ENCODE measurements at regions not wholly inside any gene's neighbourhood (a gene's known extent, or its start where the extent isn't known, plus 50 kb on each side); places are given as distances from the start of the nearest gene placed in this dataset.

GRCh38 chr18:67278984-67279383, 237.5 kb downstream of the DSEL start:
- Mint-ChIP-seq H3K9me3 (no peaks in the 10 kb centered on the region), H3K36me3 (no peaks in the 10 kb centered on the region)

GRCh38 chr18:67276638-67277037, 239.9 kb downstream of the DSEL start:
- Mint-ChIP-seq H3K9me3 (no peaks in the 10 kb centered on the region), H3K36me3 (no peaks in the 10 kb centered on the region), H3K27ac (no peak overlapping the region)
- ATAC-seq (no peak), DNase-seq (ENCODE audit: low spot score in 2 of 2) (no peak)

More at GRCh38 chr18:67278984-67279383, 237.5 kb downstream of the DSEL start:
- no peak overlapping the region for H3K27ac Mint-ChIP-seq
- ATAC-seq (no peak), DNase-seq (ENCODE audit: low spot score in 2 of 2) (no peak)

- Mint-ChIP-seq H3K9me3 (no peaks in the 10 kb centered on the region), H3K27ac (no peak overlapping the region), H3K36me3 (no peaks in the 10 kb centered on the region)
- no peak for ATAC-seq
- no peak for DNase-seq (ENCODE audit: low spot score in 2 of 2)
These were observed 243.2 kb downstream of the DSEL start for GRCh38 chr18:67273288-67273687.

GRCh38 chr18:67269206-67269605, 247.3 kb downstream of the DSEL start:
- no peaks in the 10 kb centered on the region for H3K36me3 Mint-ChIP-seq
- DNase-seq (ENCODE audit: low spot score in 2 of 2) = no peak
- peak in 1 of 2 donors; percentile 58 for ATAC-seq
- H3K9me3 Mint-ChIP-seq = no peaks in the 10 kb centered on the region
- H3K27ac Mint-ChIP-seq = no peak overlapping the region

GRCh38 chr18:67268530-67268929, 248.0 kb downstream of the DSEL start:
- Mint-ChIP-seq H3K36me3 (no peaks in the 10 kb centered on the region), H3K9me3 (no peaks in the 10 kb centered on the region), H3K27ac (peak overlapping the region in 1 of 2 donors; percentile 30)
- no peak for ATAC-seq
- no peak for DNase-seq (ENCODE audit: low spot score in 2 of 2)

GRCh38 chr18:67266246-67267237, 250.0 kb downstream of the DSEL start:
- DNase-seq (ENCODE audit: low spot score in 2 of 2) (no peak), ATAC-seq (no peak)
- Mint-ChIP-seq H3K9me3 (no peaks in the 10 kb centered on the region), H3K36me3 (no peaks in the 10 kb centered on the region), H3K27ac (no peak overlapping the region)

- Mint-ChIP-seq H3K9me3 (no peaks in the 10 kb centered on the region), H3K27ac (no peak overlapping the region), H3K36me3 (no peaks in the 10 kb centered on the region)
- ATAC-seq (peak; percentile 32 to 51), DNase-seq (ENCODE audit: low spot score in 2 of 2) (no peak)
These were observed 250.9 kb downstream of the DSEL start for GRCh38 chr18:67265464-67266245.

GRCh38 chr18:67261931-67262552, 254.5 kb downstream of the DSEL start:
- Mint-ChIP-seq H3K9me3 (no peaks in the 10 kb centered on the region), H3K27ac (no peak overlapping the region), H3K36me3 (no peaks in the 10 kb centered on the region)
- DNase-seq (ENCODE audit: low spot score in 2 of 2) (no peak), ATAC-seq (peak in 1 of 2 donors; percentile 74)

GRCh38 chr18:67260841-67261240, 255.7 kb downstream of the DSEL start:
- Mint-ChIP-seq H3K27ac (no peak overlapping the region), H3K9me3 (no peaks in the 10 kb centered on the region), H3K36me3 (no peaks in the 10 kb centered on the region)
- DNase-seq (ENCODE audit: low spot score in 2 of 2) = no peak
- peak in 1 of 2 donors; percentile 40 for ATAC-seq

GRCh38 chr18:67250776-67251424, 265.6 kb downstream of the DSEL start:
- peaks cover 0 to 6% of the 10 kb centered on the region in 2 donors for H3K9me3 Mint-ChIP-seq
- H3K36me3 Mint-ChIP-seq = no peaks in the 10 kb centered on the region
- no peak for DNase-seq (ENCODE audit: low spot score in 2 of 2)
- peak overlapping the region in 1 of 2 donors; percentile 3 for H3K27ac Mint-ChIP-seq
- ATAC-seq = no peak

GRCh38 chr18:67243799-67244587, 272.5 kb downstream of the DSEL start:
- ATAC-seq = no peak
- DNase-seq (ENCODE audit: low spot score in 2 of 2) = no peak
- Mint-ChIP-seq H3K27ac (peak overlapping the region; percentile 11 to 40), H3K9me3 (peaks cover 4% of the 10 kb centered on the region in 2 donors), H3K36me3 (no peaks in the 10 kb centered on the region)

GRCh38 chr18:67242001-67242400, 274.5 kb downstream of the DSEL start:
- Mint-ChIP-seq H3K9me3 (peaks cover 4% of the 10 kb centered on the region in 2 donors), H3K36me3 (no peaks in the 10 kb centered on the region), H3K27ac (no peak overlapping the region)
- no peak for DNase-seq (ENCODE audit: low spot score in 2 of 2)
- peak in 1 of 2 donors; percentile 56 for ATAC-seq

- Mint-ChIP-seq H3K36me3 (no peaks in the 10 kb centered on the region), H3K9me3 (peaks cover 4% of the 10 kb centered on the region in 2 donors), H3K27ac (no peak overlapping the region)
- DNase-seq (ENCODE audit: low spot score in 2 of 2) (no peak), ATAC-seq (no peak)
These were observed 275.2 kb downstream of the DSEL start for GRCh38 chr18:67241299-67241698.

GRCh38 chr18:67239826-67240225, 276.7 kb downstream of the DSEL start:
- H3K36me3 Mint-ChIP-seq = no peaks in the 10 kb centered on the region
- ATAC-seq (peak in 1 of 2 donors; percentile 22), DNase-seq (ENCODE audit: low spot score in 2 of 2) (no peak)
- H3K9me3 Mint-ChIP-seq = peaks cover 4% of the 10 kb centered on the region in 2 donors
- H3K27ac Mint-ChIP-seq = no peak overlapping the region

GRCh38 chr18:67232991-67233390, 283.5 kb downstream of the DSEL start:
- Mint-ChIP-seq H3K9me3 (no peaks in the 10 kb centered on the region), H3K27ac (no peak overlapping the region), H3K36me3 (no peaks in the 10 kb centered on the region)
- ATAC-seq = no peak
- DNase-seq (ENCODE audit: low spot score in 2 of 2) = no peak

GRCh38 chr18:67232406-67232805, 284.1 kb downstream of the DSEL start:
- ATAC-seq (no peak), DNase-seq (ENCODE audit: low spot score in 2 of 2) (no peak)
- H3K36me3 Mint-ChIP-seq = no peaks in the 10 kb centered on the region
- no peak overlapping the region for H3K27ac Mint-ChIP-seq
- H3K9me3 Mint-ChIP-seq = no peaks in the 10 kb centered on the region

Data from activated naive CD4-positive, alpha-beta T cell treated with anti-CD3 and anti-CD28 coated beads, Interleukin-2, amount 50 U/mL, for 72 hours (primary cell).